Neural crest cell (in vitro differentiated cells): ENCODE measurements at regions not wholly inside any gene's neighbourhood (a gene's known extent, or its start where the extent isn't known, plus 50 kb on each side); places are given as distances from the start of the nearest gene placed in this dataset.

Experiments
- DNase-seq: peaks from one replicate; pipeline ENCODE4 v3.0.0; 2021; ENCODE audit warnings: low read depth, mixed read lengths, low spot score
- H3K27ac Mint-ChIP-seq: one replicate; pipeline ENCODE4 v1.8.0; 2021; ENCODE audit warnings: mild to moderate bottlenecking, mixed read lengths; ENCODE audit not compliant: unreplicated experiment
- H3K27me3 Mint-ChIP-seq: 2 replicates; pipeline ENCODE4 v1.8.0; 2021; ENCODE audit warnings: low read depth, mild to moderate bottlenecking, mixed read lengths
- H3K36me3 Mint-ChIP-seq: 2 replicates; pipeline ENCODE4 v1.8.0; 2021; ENCODE audit warnings: low read depth, mild to moderate bottlenecking, mixed read lengths
- H3K4me1 Mint-ChIP-seq: 2 replicates; pipeline ENCODE4 v1.8.0; 2021; ENCODE audit warnings: mixed read lengths
- H3K4me3 Mint-ChIP-seq: one replicate; pipeline ENCODE4 v1.8.0; 2021; ENCODE audit warnings: mild to moderate bottlenecking, mixed read lengths
- H3K9me3 Mint-ChIP-seq: 2 replicates; pipeline ENCODE4 v1.8.0; 2021; ENCODE audit warnings: mixed read lengths
- CTCF ChIP-seq: fragments of 200-600 bp; sonication (generic); conservative IDR thresholded peaks from 2 replicates; pipeline ENCODE4 v1.5.0; 2021; ENCODE audit warnings: antibody characterized with exemption, mild to moderate bottlenecking

- Mint-ChIP-seq H3K4me1 (no peaks in the 10 kb centered on the region), H3K36me3 (no peaks in the 10 kb centered on the region), H3K9me3 (no peaks in the 10 kb centered on the region), H3K27ac (no peak overlapping the region), H3K27me3 (peaks cover 3% of the 10 kb centered on the region), H3K4me3 (no peak overlapping the region)
- no peak for DNase-seq
- no peak for TF ChIP-seq CTCF
These were observed 525.4 kb downstream of the GALC start for GRCh38 chr14:87467578-87467977.

GRCh38 chr14:87465770-87466169 lies 527.2 kb downstream of the GALC start:
- DNase-seq = no peak
- no peaks in the 10 kb centered on the region for H3K4me1 Mint-ChIP-seq
- peaks cover 3% of the 10 kb centered on the region for H3K27me3 Mint-ChIP-seq
- H3K36me3 Mint-ChIP-seq = no peaks in the 10 kb centered on the region
- no peak overlapping the region for H3K27ac Mint-ChIP-seq
- TF ChIP-seq CTCF = no peak
- no peaks in the 10 kb centered on the region for H3K9me3 Mint-ChIP-seq
- H3K4me3 Mint-ChIP-seq = no peak overlapping the region

GRCh38 chr14:87461704-87462103 lies 531.3 kb downstream of the GALC start:
- H3K27ac Mint-ChIP-seq = no peak overlapping the region
- TF ChIP-seq CTCF = no peak
- H3K27me3 Mint-ChIP-seq = no peaks in the 10 kb centered on the region
- DNase-seq = no peak
- H3K36me3 Mint-ChIP-seq = no peaks in the 10 kb centered on the region
- H3K4me3 Mint-ChIP-seq = no peak overlapping the region
- peaks cover 4% of the 10 kb centered on the region for H3K9me3 Mint-ChIP-seq
- no peaks in the 10 kb centered on the region for H3K4me1 Mint-ChIP-seq

GRCh38 chr14:87457720-87458119 lies 535.3 kb downstream of the GALC start:
- no peak for DNase-seq
- TF ChIP-seq CTCF = no peak
- Mint-ChIP-seq H3K4me3 (no peak overlapping the region), H3K4me1 (no peaks in the 10 kb centered on the region), H3K27me3 (no peaks in the 10 kb centered on the region), H3K36me3 (no peaks in the 10 kb centered on the region), H3K9me3 (peaks cover 8% of the 10 kb centered on the region), H3K27ac (no peak overlapping the region)

GRCh38 chr14:87450193-87450592 lies 542.8 kb downstream of the GALC start:
- no peak for DNase-seq
- H3K9me3 Mint-ChIP-seq = peaks cover 3% of the 10 kb centered on the region
- TF ChIP-seq CTCF = no peak
- H3K27me3 Mint-ChIP-seq = no peaks in the 10 kb centered on the region
- no peaks in the 10 kb centered on the region for H3K36me3 Mint-ChIP-seq
- no peaks in the 10 kb centered on the region for H3K4me1 Mint-ChIP-seq
- no peak overlapping the region for H3K4me3 Mint-ChIP-seq
- H3K27ac Mint-ChIP-seq = no peak overlapping the region

GRCh38 chr14:87449016-87449415 lies 544.0 kb downstream of the GALC start:
- no peaks in the 10 kb centered on the region for H3K4me1 Mint-ChIP-seq
- DNase-seq = no peak
- H3K27me3 Mint-ChIP-seq = no peaks in the 10 kb centered on the region
- H3K4me3 Mint-ChIP-seq = no peak overlapping the region
- H3K27ac Mint-ChIP-seq = no peak overlapping the region
- H3K36me3 Mint-ChIP-seq = no peaks in the 10 kb centered on the region
- no peaks in the 10 kb centered on the region for H3K9me3 Mint-ChIP-seq
- TF ChIP-seq CTCF = no peak
